WTC11 (cell line): ENCODE measurements at regions not wholly inside any gene's neighbourhood (a gene's known extent, or its start where the extent isn't known, plus 50 kb on each side); places are given as distances from the start of the nearest gene placed in this dataset.

Experiments used
- ATAC-seq: fragments of 200-7000 bp; cut with Tn5 transposase; 2 replicates; pipeline ENCODE4 v1.10.0; 2021; ENCODE audit warnings: mild to moderate bottlenecking, moderate library complexity
- CTCF ChIA-PET: fragments of 300-600 bp; sonication (Branson Sonifier 250); formaldehyde crosslinking; loops from one replicate; lab custom pipeline; 2021; ENCODE audit warnings: antibody characterized with exemption; lab: Charles Lee
- POLR2A ChIA-PET: fragments of 350-600 bp; sonication (Branson Sonifier 250); formaldehyde crosslinking; loops from one replicate; lab custom pipeline; 2021; ENCODE audit warnings: antibody characterized with exemption; lab: Charles Lee
- DNase-seq: peaks from one replicate; pipeline ENCODE4 v3.0.0; 2021; ENCODE audit warnings: low spot score
- H3K27ac Mint-ChIP-seq: 2 replicates; pipeline ENCODE4 v1.8.0; 2021; ENCODE audit warnings: mixed read lengths
- H3K27me3 Mint-ChIP-seq: 2 replicates; pipeline ENCODE4 v1.8.0; 2021; ENCODE audit warnings: low read depth, mild to moderate bottlenecking, moderate library complexity, mixed read lengths
- H3K36me3 Mint-ChIP-seq: 2 replicates; pipeline ENCODE4 v1.8.0; 2021; ENCODE audit warnings: mixed read lengths
- H3K4me1 Mint-ChIP-seq: 2 replicates; pipeline ENCODE4 v1.8.0; 2022; ENCODE audit warnings: mixed read lengths
- H3K4me3 Mint-ChIP-seq: 2 replicates; pipeline ENCODE4 v1.8.0; 2021; ENCODE audit warnings: mild to moderate bottlenecking, moderate library complexity, mixed read lengths
- H3K9me3 Mint-ChIP-seq: 2 replicates; pipeline ENCODE4 v1.8.0; 2021; ENCODE audit warnings: mixed read lengths
- CBFB ChIP-seq: sonication (generic); formaldehyde crosslinking; IDR thresholded peaks from 2 replicates; pipeline ENCODE4 v1.8.1; 2022; ENCODE audit warnings: mild to moderate bottlenecking, low read depth, missing genetic modification reagents
- CREM ChIP-seq: sonication (generic); formaldehyde crosslinking; IDR thresholded peaks from 2 replicates; pipeline ENCODE4 v1.8.1; 2022; ENCODE audit warnings: mild to moderate bottlenecking, missing genetic modification reagents, moderate library complexity
- ELF4 ChIP-seq: sonication (generic); formaldehyde crosslinking; IDR thresholded peaks from 2 replicates; pipeline ENCODE4 v1.8.1; 2022; ENCODE audit warnings: low read depth, mild to moderate bottlenecking, moderate library complexity, missing genetic modification reagents
- ERG ChIP-seq: fragments of 250-450 bp; sonication (Bioruptor Pico); IDR thresholded peaks from 2 replicates; pipeline ENCODE4 v1.8.0; 2021; ENCODE audit warnings: mild to moderate bottlenecking
- ESRRA ChIP-seq: sonication (generic); formaldehyde crosslinking; IDR thresholded peaks from 2 replicates; pipeline ENCODE4 v1.8.1; 2022; ENCODE audit warnings: mild to moderate bottlenecking, missing genetic modification reagents, borderline replicate concordance
- FOXK1 ChIP-seq: sonication (generic); formaldehyde crosslinking; IDR thresholded peaks from 2 replicates; pipeline ENCODE4 v1.8.0; 2022; ENCODE audit warnings: mild to moderate bottlenecking, moderate library complexity, missing genetic modification reagents
- GABPB1 ChIP-seq: sonication (generic); formaldehyde crosslinking; IDR thresholded peaks from 2 replicates; pipeline ENCODE4 v1.8.1; 2023; ENCODE audit warnings: mild to moderate bottlenecking, missing genetic modification reagents
- GRHL2 ChIP-seq: fragments of 250-450 bp; sonication (Bioruptor Pico); IDR thresholded peaks from 2 replicates; pipeline ENCODE4 v1.8.0; 2022; ENCODE audit warnings: mild to moderate bottlenecking, moderate library complexity; ENCODE audit not compliant: insufficient replicate concordance, severe bottlenecking
- IRF1 ChIP-seq: sonication (generic); formaldehyde crosslinking; IDR thresholded peaks from 2 replicates; pipeline ENCODE4 v1.8.0; 2023; ENCODE audit warnings: missing genetic modification reagents
- IRF2 ChIP-seq: sonication (generic); formaldehyde crosslinking; IDR thresholded peaks from 2 replicates; pipeline ENCODE4 v1.8.0; 2022; ENCODE audit warnings: low read depth, missing genetic modification reagents, borderline replicate concordance
- NR3C1 ChIP-seq: sonication (generic); formaldehyde crosslinking; conservative IDR thresholded peaks from 2 replicates; pipeline ENCODE4 v1.8.1; 2023; ENCODE audit warnings: low read depth, mild to moderate bottlenecking, missing genetic modification reagents
- ZBTB21 ChIP-seq: sonication (generic); formaldehyde crosslinking; IDR thresholded peaks from 2 replicates; pipeline ENCODE4 v1.8.1; 2023; ENCODE audit warnings: mild to moderate bottlenecking, missing genetic modification reagents, borderline replicate concordance
- ZNF121 ChIP-seq: sonication (generic); formaldehyde crosslinking; IDR thresholded peaks from 2 replicates; pipeline ENCODE4 v1.8.0; 2023; ENCODE audit warnings: missing genetic modification reagents
- TF ChIP-seq, protein P1 (sequence below): sonication (generic); formaldehyde crosslinking; IDR thresholded peaks from 2 replicates; pipeline ENCODE4 v1.8.1; 2023; ENCODE audit warnings: mild to moderate bottlenecking, missing genetic modification reagents, borderline replicate concordance
- TF ChIP-seq, protein P2 (sequence below): sonication (generic); formaldehyde crosslinking; IDR thresholded peaks from 2 replicates; pipeline ENCODE4 v1.8.0; 2022; ENCODE audit warnings: missing genetic modification reagents
- TF ChIP-seq, protein P3 (sequence below): sonication (generic); formaldehyde crosslinking; IDR thresholded peaks from 2 replicates; pipeline ENCODE4 v1.8.1; 2023; ENCODE audit warnings: mild to moderate bottlenecking, missing genetic modification reagents
- TF ChIP-seq, protein P4 (sequence below): fragments of 250-450 bp; sonication (Bioruptor Pico); IDR thresholded peaks from 2 replicates; pipeline ENCODE4 v1.9.0; 2021; ENCODE audit warnings: mild to moderate bottlenecking
- TF ChIP-seq, protein P5 (sequence below): fragments of 250-450 bp; sonication (Bioruptor Pico); IDR thresholded peaks from 2 replicates; pipeline ENCODE4 v2.1.2; 2022; ENCODE audit warnings: mild to moderate bottlenecking, moderate library complexity

DNA sequence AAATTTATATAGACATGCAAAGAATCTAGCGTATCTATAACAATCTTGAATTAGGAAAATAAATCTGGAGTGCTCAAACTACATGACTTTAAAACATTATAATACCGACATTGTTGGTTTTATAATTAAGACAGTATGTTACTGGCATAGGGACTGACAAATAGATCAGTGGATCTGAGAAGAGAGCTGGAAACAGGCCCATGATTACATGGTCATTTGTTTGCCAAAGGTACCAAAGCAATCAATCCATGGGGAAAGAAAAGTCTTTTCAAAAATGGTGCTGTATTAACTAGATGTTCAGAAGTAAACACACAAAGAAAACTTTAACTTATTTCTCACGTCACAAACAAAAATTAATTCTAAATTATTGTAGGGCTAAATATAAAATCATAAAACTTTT, 124.2 kb downstream of the BCL2L11 start:
- no peak overlapping the region for H3K4me3 Mint-ChIP-seq
- no peaks in the 10 kb centered on the region for H3K36me3 Mint-ChIP-seq
- no peak for TF ChIP-seq CREM (CRISPR knock-in tag)
- TF ChIP-seq FOXK1 = no peak
- TF ChIP-seq, protein P1, sequence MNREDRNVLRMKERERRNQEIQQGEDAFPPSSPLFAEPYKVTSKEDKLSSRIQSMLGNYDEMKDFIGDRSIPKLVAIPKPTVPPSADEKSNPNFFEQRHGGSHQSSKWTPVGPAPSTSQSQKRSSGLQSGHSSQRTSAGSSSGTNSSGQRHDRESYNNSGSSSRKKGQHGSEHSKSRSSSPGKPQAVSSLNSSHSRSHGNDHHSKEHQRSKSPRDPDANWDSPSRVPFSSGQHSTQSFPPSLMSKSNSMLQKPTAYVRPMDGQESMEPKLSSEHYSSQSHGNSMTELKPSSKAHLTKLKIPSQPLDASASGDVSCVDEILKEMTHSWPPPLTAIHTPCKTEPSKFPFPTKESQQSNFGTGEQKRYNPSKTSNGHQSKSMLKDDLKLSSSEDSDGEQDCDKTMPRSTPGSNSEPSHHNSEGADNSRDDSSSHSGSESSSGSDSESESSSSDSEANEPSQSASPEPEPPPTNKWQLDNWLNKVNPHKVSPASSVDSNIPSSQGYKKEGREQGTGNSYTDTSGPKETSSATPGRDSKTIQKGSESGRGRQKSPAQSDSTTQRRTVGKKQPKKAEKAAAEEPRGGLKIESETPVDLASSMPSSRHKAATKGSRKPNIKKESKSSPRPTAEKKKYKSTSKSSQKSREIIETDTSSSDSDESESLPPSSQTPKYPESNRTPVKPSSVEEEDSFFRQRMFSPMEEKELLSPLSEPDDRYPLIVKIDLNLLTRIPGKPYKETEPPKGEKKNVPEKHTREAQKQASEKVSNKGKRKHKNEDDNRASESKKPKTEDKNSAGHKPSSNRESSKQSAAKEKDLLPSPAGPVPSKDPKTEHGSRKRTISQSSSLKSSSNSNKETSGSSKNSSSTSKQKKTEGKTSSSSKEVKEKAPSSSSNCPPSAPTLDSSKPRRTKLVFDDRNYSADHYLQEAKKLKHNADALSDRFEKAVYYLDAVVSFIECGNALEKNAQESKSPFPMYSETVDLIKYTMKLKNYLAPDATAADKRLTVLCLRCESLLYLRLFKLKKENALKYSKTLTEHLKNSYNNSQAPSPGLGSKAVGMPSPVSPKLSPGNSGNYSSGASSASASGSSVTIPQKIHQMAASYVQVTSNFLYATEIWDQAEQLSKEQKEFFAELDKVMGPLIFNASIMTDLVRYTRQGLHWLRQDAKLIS = no peak
- no peak for TF ChIP-seq IRF2 (CRISPR knock-in tag)
- no peak for TF ChIP-seq ZBTB21 (CRISPR knock-in tag)
- TF ChIP-seq ELF4 = no peak
- TF ChIP-seq GRHL2 (CRISPR knock-in tag) = no peak
- TF ChIP-seq ZNF121 (CRISPR knock-in tag) = no peak
- no peak overlapping the region for H3K27ac Mint-ChIP-seq
- POLR2A ChIA-PET = no interaction called here
- H3K27me3 Mint-ChIP-seq = no peaks in the 10 kb centered on the region
- no peaks in the 10 kb centered on the region for H3K9me3 Mint-ChIP-seq
- H3K4me1 Mint-ChIP-seq = no peaks in the 10 kb centered on the region
- ATAC-seq (no peak), DNase-seq (no peak)
- CTCF ChIA-PET = no interaction called here

- Mint-ChIP-seq H3K4me1 (no peaks in the 10 kb centered on the region), H3K27me3 (no peaks in the 10 kb centered on the region), H3K4me3 (no peak overlapping the region), H3K9me3 (peaks cover 6% of the 10 kb centered on the region), H3K36me3 (peaks cover 6% of the 10 kb centered on the region), H3K27ac (no peak overlapping the region)
- DNase-seq (no peak), ATAC-seq (no peak)
- ChIA-PET POLR2A (no interaction called here), CTCF (no interaction called here)
- peak; percentile 42 for TF ChIP-seq GABPB1 (CRISPR knock-in tag)
- no peak for TF ChIP-seq NR3C1
Observed at GRCh38 chr2:111246620-111247061, 125.9 kb downstream of the BCL2L11 start.

DNA sequence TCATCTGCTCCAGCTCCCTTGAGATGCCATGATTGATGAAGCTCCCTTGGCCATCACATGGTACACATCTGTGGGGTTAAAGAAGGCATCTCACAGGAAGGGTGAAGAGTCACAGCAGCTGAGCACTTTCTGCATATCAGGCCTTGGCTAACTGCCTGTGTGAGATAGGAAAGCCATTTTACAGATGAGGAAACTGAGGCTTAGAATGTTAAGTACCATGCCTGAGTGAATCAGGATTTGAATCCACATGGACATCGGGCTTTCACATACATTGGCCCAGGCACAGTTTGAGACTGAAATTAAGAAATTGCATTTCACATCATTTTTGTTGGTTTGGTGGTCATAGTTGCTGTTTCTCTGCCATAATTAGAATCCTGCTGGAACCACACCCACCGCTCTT, 126.8 kb downstream of the BCL2L11 start:
- H3K27ac Mint-ChIP-seq = no peak overlapping the region
- ChIA-PET CTCF (no interaction called here), POLR2A (no interaction called here)
- peaks cover 14% of the 10 kb centered on the region for H3K36me3 Mint-ChIP-seq
- H3K9me3 Mint-ChIP-seq = peaks cover 15% of the 10 kb centered on the region
- H3K4me3 Mint-ChIP-seq = no peak overlapping the region
- ATAC-seq (no peak), DNase-seq (no peak)
- no peaks in the 10 kb centered on the region for H3K27me3 Mint-ChIP-seq
- no peaks in the 10 kb centered on the region for H3K4me1 Mint-ChIP-seq
- TF ChIP-seq, protein P2, sequence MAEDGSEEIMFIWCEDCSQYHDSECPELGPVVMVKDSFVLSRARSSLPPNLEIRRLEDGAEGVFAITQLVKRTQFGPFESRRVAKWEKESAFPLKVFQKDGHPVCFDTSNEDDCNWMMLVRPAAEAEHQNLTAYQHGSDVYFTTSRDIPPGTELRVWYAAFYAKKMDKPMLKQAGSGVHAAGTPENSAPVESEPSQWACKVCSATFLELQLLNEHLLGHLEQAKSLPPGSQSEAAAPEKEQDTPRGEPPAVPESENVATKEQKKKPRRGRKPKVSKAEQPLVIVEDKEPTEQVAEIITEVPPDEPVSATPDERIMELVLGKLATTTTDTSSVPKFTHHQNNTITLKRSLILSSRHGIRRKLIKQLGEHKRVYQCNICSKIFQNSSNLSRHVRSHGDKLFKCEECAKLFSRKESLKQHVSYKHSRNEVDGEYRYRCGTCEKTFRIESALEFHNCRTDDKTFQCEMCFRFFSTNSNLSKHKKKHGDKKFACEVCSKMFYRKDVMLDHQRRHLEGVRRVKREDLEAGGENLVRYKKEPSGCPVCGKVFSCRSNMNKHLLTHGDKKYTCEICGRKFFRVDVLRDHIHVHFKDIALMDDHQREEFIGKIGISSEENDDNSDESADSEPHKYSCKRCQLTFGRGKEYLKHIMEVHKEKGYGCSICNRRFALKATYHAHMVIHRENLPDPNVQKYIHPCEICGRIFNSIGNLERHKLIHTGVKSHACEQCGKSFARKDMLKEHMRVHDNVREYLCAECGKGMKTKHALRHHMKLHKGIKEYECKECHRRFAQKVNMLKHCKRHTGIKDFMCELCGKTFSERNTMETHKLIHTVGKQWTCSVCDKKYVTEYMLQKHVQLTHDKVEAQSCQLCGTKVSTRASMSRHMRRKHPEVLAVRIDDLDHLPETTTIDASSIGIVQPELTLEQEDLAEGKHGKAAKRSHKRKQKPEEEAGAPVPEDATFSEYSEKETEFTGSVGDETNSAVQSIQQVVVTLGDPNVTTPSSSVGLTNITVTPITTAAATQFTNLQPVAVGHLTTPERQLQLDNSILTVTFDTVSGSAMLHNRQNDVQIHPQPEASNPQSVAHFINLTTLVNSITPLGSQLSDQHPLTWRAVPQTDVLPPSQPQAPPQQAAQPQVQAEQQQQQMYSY = no peak
- no peak for TF ChIP-seq IRF1 (CRISPR knock-in tag)
- no peak for TF ChIP-seq ELF4
- TF ChIP-seq, protein P3, sequence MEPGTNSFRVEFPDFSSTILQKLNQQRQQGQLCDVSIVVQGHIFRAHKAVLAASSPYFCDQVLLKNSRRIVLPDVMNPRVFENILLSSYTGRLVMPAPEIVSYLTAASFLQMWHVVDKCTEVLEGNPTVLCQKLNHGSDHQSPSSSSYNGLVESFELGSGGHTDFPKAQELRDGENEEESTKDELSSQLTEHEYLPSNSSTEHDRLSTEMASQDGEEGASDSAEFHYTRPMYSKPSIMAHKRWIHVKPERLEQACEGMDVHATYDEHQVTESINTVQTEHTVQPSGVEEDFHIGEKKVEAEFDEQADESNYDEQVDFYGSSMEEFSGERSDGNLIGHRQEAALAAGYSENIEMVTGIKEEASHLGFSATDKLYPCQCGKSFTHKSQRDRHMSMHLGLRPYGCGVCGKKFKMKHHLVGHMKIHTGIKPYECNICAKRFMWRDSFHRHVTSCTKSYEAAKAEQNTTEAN (CRISPR knock-in tag) = no peak
- TF ChIP-seq, protein P4, sequence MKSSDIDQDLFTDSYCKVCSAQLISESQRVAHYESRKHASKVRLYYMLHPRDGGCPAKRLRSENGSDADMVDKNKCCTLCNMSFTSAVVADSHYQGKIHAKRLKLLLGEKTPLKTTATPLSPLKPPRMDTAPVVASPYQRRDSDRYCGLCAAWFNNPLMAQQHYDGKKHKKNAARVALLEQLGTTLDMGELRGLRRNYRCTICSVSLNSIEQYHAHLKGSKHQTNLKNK (CRISPR knock-in tag) = no peak
- no peak for TF ChIP-seq ERG (CRISPR knock-in tag)
- TF ChIP-seq ESRRA (CRISPR knock-in tag) = no peak
- no peak for TF ChIP-seq CBFB (CRISPR knock-in tag)
- TF ChIP-seq, protein P5, sequence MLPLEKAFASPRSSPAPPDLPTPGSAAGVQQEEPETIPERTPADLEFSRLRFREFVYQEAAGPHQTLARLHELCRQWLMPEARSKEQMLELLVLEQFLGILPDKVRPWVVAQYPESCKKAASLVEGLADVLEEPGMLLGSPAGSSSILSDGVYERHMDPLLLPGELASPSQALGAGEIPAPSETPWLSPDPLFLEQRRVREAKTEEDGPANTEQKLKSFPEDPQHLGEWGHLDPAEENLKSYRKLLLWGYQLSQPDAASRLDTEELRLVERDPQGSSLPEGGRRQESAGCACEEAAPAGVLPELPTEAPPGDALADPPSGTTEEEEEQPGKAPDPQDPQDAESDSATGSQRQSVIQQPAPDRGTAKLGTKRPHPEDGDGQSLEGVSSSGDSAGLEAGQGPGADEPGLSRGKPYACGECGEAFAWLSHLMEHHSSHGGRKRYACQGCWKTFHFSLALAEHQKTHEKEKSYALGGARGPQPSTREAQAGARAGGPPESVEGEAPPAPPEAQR (CRISPR knock-in tag) = no peak
- no peak for TF ChIP-seq GRHL2 (CRISPR knock-in tag)
